OCI-LY1 (cell line): ENCODE measurements at regions not wholly inside any gene's neighbourhood (a gene's known extent, or its start where the extent isn't known, plus 50 kb on each side); places are given as distances from the start of the nearest gene placed in this dataset.

ENCODE experiments used
- H2AFZ ChIP-seq: fragments of 200-600 bp; sonication (generic), shearing (Covaris generic); 2 replicates; pipeline ENCODE4 v1.6.0; 2014; ENCODE audit warnings: antibody characterized with exemption, mild to moderate bottlenecking, low read length
- H3F3A ChIP-seq: fragments of 200-600 bp; sonication (generic), shearing (Covaris generic); 2 replicates; pipeline ENCODE4 v1.6.0; 2014; ENCODE audit warnings: mild to moderate bottlenecking, antibody characterized with exemption, low read length, moderate library complexity; ENCODE audit not compliant: insufficient read depth
- H3K27ac ChIP-seq: fragments of 200-600 bp; sonication (generic); 2 replicates; pipeline ENCODE4 v1.5.1; 2014; ENCODE audit warnings: low read length, mixed run types, mild to moderate bottlenecking, low read depth; ENCODE audit not compliant: poor library complexity, severe bottlenecking
- H3K27me3 ChIP-seq: fragments of 200-600 bp; sonication (generic); 2 replicates; pipeline ENCODE4 v1.6.0; 2014; ENCODE audit warnings: antibody characterized with exemption, mild to moderate bottlenecking, low read length, moderate library complexity; ENCODE audit not compliant: insufficient read depth
- H3K36me3 ChIP-seq: fragments of 200-600 bp; sonication (generic); 2 replicates; pipeline ENCODE4 v1.6.1; 2014; ENCODE audit warnings: mild to moderate bottlenecking, antibody characterized with exemption, low read length, moderate library complexity, mixed read lengths; ENCODE audit not compliant: insufficient read depth
- H3K4me1 ChIP-seq: fragments of 200-600 bp; sonication (generic); 2 replicates; pipeline ENCODE4 v1.5.1; 2014; ENCODE audit warnings: mild to moderate bottlenecking, low read length, moderate library complexity; ENCODE audit not compliant: insufficient read depth, severe bottlenecking
- H3K4me2 ChIP-seq: fragments of 200-600 bp; sonication (generic), shearing (Covaris generic); 2 replicates; pipeline ENCODE4 v1.6.1; 2014; ENCODE audit warnings: low read length
- H3K4me3 ChIP-seq: fragments of 200-600 bp; sonication (generic); 2 replicates; pipeline ENCODE4 v1.5.1; 2014; ENCODE audit warnings: low read length, low read depth, mild to moderate bottlenecking, mixed read lengths; ENCODE audit not compliant: poor library complexity, severe bottlenecking
- H3K79me2 ChIP-seq: fragments of 200-600 bp; shearing (Covaris generic); 2 replicates; pipeline ENCODE4 v1.6.1; 2016; ENCODE audit warnings: mixed run types, low read length, mixed read lengths; ENCODE audit not compliant: insufficient read depth
- H3K9ac ChIP-seq: fragments of 200-600 bp; sonication (generic), shearing (Covaris generic); 2 replicates; pipeline ENCODE4 v1.6.1; 2014; ENCODE audit warnings: mild to moderate bottlenecking, low read length, mixed read lengths
- H3K9me2 ChIP-seq: fragments of 200-600 bp; sonication (generic), shearing (Covaris generic); 2 replicates; pipeline ENCODE4 v1.6.1; 2014; ENCODE audit warnings: low read depth, mild to moderate bottlenecking, low read length, mixed read lengths
- H3K9me3 ChIP-seq: fragments of 200-600 bp; shearing (Covaris generic); 2 replicates; pipeline ENCODE4 v1.6.1; 2014; ENCODE audit warnings: low read length, mixed read lengths
- H4K20me1 ChIP-seq: fragments of 200-600 bp; sonication (generic), shearing (Covaris generic); 2 replicates; pipeline ENCODE4 v1.6.0; 2016; ENCODE audit warnings: mild to moderate bottlenecking, low read length; ENCODE audit not compliant: insufficient read depth
- CTCF ChIP-seq: fragments of 200-600 bp; sonication (generic), shearing (Covaris generic); IDR thresholded peaks from 2 replicates; pipeline ENCODE4 v1.5.1; 2017; ENCODE audit warnings: mild to moderate bottlenecking, antibody characterized with exemption, low read length, moderate library complexity, mixed read lengths
- EZH2 ChIP-seq: fragments of 200-600 bp; sonication (generic), shearing (Covaris generic); IDR thresholded peaks from 2 replicates; pipeline ENCODE4 v1.8.0; 2017; ENCODE audit warnings: borderline replicate concordance, mixed run types, mild to moderate bottlenecking, antibody characterized with exemption, low read length, moderate library complexity, mixed read lengths

- TF ChIP-seq EZH2 = no peak
- no peak for TF ChIP-seq CTCF
- Histone ChIP-seq H3K79me2 (no peaks in the 10 kb centered on the region), H3K9ac (no peak overlapping the region)
Measured at GRCh38 chr15:94002041-94002440, 229.3 kb upstream of the MCTP2 start.

GRCh38 chr15:94001255-94001801 lies 230.0 kb upstream of the MCTP2 start:
- no peaks in the 10 kb centered on the region for H3K9me2 ChIP-seq
- H3K27ac ChIP-seq = no peak overlapping the region
- no peak overlapping the region for H2AFZ ChIP-seq
- no peaks in the 10 kb centered on the region for H3K27me3 ChIP-seq
- TF ChIP-seq CTCF (no peak), EZH2 (no peak)
- no peak overlapping the region for H3K4me3 ChIP-seq
- H3K9ac ChIP-seq = no peak overlapping the region
- no peaks in the 10 kb centered on the region for H3K36me3 ChIP-seq
- no peaks in the 10 kb centered on the region for H3K4me1 ChIP-seq
- H3K9me3 ChIP-seq = no peaks in the 10 kb centered on the region
- H3K4me2 ChIP-seq = no peak overlapping the region
- no peaks in the 10 kb centered on the region for H3K79me2 ChIP-seq
- no peaks in the 10 kb centered on the region for H3F3A ChIP-seq
- H4K20me1 ChIP-seq = no peaks in the 10 kb centered on the region

More at GRCh38 chr15:94002041-94002440, 229.3 kb upstream of the MCTP2 start:
- H4K20me1 ChIP-seq = no peaks in the 10 kb centered on the region
- H3K4me1 ChIP-seq = no peaks in the 10 kb centered on the region
- no peaks in the 10 kb centered on the region for H3K9me2 ChIP-seq
- H3K4me3 ChIP-seq = no peak overlapping the region
- H3K9me3 ChIP-seq = no peaks in the 10 kb centered on the region
- no peaks in the 10 kb centered on the region for H3F3A ChIP-seq
- no peaks in the 10 kb centered on the region for H3K36me3 ChIP-seq
- H3K4me2 ChIP-seq = no peak overlapping the region
- no peak overlapping the region for H2AFZ ChIP-seq
- no peaks in the 10 kb centered on the region for H3K27me3 ChIP-seq
- H3K27ac ChIP-seq = no peak overlapping the region

GRCh38 chr15:94000606-94001005 lies 230.8 kb upstream of the MCTP2 start:
- TF ChIP-seq CTCF = no peak
- TF ChIP-seq EZH2 = no peak
- H3K79me2 ChIP-seq = no peaks in the 10 kb centered on the region
- no peak overlapping the region for H3K27ac ChIP-seq
- no peaks in the 10 kb centered on the region for H3F3A ChIP-seq
- no peaks in the 10 kb centered on the region for H3K4me1 ChIP-seq
- no peaks in the 10 kb centered on the region for H3K9me2 ChIP-seq
- H3K9ac ChIP-seq = no peak overlapping the region
- H3K9me3 ChIP-seq = no peaks in the 10 kb centered on the region
- H3K4me3 ChIP-seq = no peak overlapping the region
- no peak overlapping the region for H3K4me2 ChIP-seq
- no peaks in the 10 kb centered on the region for H3K27me3 ChIP-seq
- H2AFZ ChIP-seq = no peak overlapping the region
- no peaks in the 10 kb centered on the region for H4K20me1 ChIP-seq
- no peaks in the 10 kb centered on the region for H3K36me3 ChIP-seq
